Body of pancreas (tissue), 4 donors: ENCODE measurements at regions not wholly inside any gene's neighbourhood (a gene's known extent, or its start where the extent isn't known, plus 50 kb on each side); places are given as distances from the start of the nearest gene placed in this dataset.

Source experiments
- ATAC-seq: fragments of 150-250 bp; one replicate; pipeline ENCODE4 v1.9.1; 2016
- DNase-seq, 4 donors: peaks; one replicate each; pipeline ENCODE4 v3.0.0-alpha.2; 2019
- H3K27ac ChIP-seq, 4 donors: fragments of 200-600 bp; sonication (generic); 1 replicate in 3 of 4; 2 replicates in 1 of 4; pipeline versions ENCODE4 v1.5.1 to v1.6.1; 2016 to 2019; ENCODE audit warnings: mild to moderate bottlenecking in 1 of 4, mixed read lengths in 1 of 4, moderate library complexity in 1 of 4
- H3K27me3 ChIP-seq, 2 donors: fragments of 200-600 bp; sonication (generic); one replicate each; pipeline ENCODE4 v1.6.0; 2016; ENCODE audit warnings: mild to moderate bottlenecking in 1 of 2
- H3K36me3 ChIP-seq, 2 donors: fragments of 200-600 bp; sonication (generic); replicated peaks in 1 of 2; 2 replicates each; pipeline ENCODE4 v1.5.1; 2016; ENCODE audit warnings: low read depth in 2 of 2; ENCODE audit not compliant: insufficient read depth in 1 of 2
- H3K4me1 ChIP-seq: fragments of 200-600 bp; sonication (generic); one replicate; pipeline ENCODE4 v1.6.0; 2016
- H3K4me3 ChIP-seq, 2 donors: fragments of 200-600 bp; sonication (generic); 1 replicate in 1 of 2; 2 replicates in 1 of 2; pipeline ENCODE4 v1.5.1; 2016 to 2019
- H3K9me3 ChIP-seq, 3 donors: fragments of 200-600 bp; sonication (generic); 1 replicate in 2 of 3; 2 replicates in 1 of 3; pipeline ENCODE4 v1.5.1; 2016
- POLR2A ChIP-seq, 3 donors: fragments of 450-650 bp; IDR thresholded peaks; one replicate each; pipeline ENCODE4 v1.6.1; 2016; ENCODE audit warnings: antibody characterized with exemption in 3 of 3, mild to moderate bottlenecking in 2 of 3
- WGBS, 2 donors: methylation state at CpG; one replicate each; pipeline ENCODE4 v1.1.5; 2017; 5-methylcytosine and 5-hydroxymethylcytosine counted together
- intact Hi-C: fragments of 100-400 bp; cut with DNase I; formaldehyde crosslinking; loops from one replicate; pipeline ENCODE4 v1.15.1; 2023
- TF ChIP-seq, protein P1 (sequence below), 7 experiments: fragments of 450-650 bp in 4 of 7; fragments of 200-600 bp in 3 of 7; sonication (generic) in 3 of 7; IDR thresholded peaks; one replicate each; pipeline ENCODE4 v1.5.1; 2016 to 2019; ENCODE audit warnings: antibody characterized with exemption in 7 of 7

GRCh38 chr9:82552784-82553183 lies 510.2 kb downstream of the RASEF start:
- ATAC-seq, result peak; percentile 63

DNA sequence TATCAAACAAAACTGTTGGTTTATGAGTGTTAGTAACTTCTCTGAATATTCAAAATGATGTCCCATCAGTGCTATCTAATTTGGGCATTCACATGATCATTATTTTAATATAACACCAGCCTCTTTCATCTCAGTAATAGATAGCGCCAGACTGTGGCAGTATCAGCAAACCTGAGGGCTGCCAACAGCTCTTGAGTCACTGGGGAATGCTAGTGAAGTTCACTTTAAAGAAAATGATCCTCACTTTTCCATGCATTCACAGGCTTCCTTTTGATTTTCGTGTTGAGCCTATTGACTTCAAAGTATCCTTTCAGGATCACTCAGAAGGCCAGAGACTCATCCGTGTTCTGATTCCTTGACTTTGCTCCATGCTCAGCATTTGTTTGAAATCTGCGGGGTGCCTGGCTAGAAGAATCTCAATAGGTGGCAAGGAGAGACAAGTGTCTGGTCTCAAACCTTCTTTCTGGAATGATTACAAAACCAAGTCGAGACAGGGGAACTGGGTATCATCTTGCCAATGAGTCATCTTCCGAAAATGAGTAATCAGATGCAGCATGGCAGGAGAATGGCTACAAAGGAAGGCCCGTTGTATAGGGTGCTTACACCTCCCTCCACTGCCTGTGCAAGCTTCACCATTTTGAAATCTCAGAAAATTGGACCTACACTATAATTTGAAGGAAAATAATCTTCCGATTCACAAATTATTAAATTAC lies 509.1 kb downstream of the RASEF start:
- intact Hi-C loops, result no loop called here
- DNase-seq (peak in 2 of 4 donors; percentile 25 to 26), ATAC-seq (no peak)
- TF ChIP-seq, protein P1, sequence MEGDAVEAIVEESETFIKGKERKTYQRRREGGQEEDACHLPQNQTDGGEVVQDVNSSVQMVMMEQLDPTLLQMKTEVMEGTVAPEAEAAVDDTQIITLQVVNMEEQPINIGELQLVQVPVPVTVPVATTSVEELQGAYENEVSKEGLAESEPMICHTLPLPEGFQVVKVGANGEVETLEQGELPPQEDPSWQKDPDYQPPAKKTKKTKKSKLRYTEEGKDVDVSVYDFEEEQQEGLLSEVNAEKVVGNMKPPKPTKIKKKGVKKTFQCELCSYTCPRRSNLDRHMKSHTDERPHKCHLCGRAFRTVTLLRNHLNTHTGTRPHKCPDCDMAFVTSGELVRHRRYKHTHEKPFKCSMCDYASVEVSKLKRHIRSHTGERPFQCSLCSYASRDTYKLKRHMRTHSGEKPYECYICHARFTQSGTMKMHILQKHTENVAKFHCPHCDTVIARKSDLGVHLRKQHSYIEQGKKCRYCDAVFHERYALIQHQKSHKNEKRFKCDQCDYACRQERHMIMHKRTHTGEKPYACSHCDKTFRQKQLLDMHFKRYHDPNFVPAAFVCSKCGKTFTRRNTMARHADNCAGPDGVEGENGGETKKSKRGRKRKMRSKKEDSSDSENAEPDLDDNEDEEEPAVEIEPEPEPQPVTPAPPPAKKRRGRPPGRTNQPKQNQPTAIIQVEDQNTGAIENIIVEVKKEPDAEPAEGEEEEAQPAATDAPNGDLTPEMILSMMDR (IDR thresholded peaks at IDR 0.05), result peak in 2 of 7 experiments; percentile 2 to 5
- TF ChIP-seq POLR2A (IDR thresholded peaks at IDR 0.05), result no peak
- WGBS, 2 donors, result 80 to 89% methylated on average over 8 of the region's 8 CpGs
- no peaks in the 10 kb centered on the region for H3K9me3 ChIP-seq
- no peak overlapping the region for H3K27ac ChIP-seq
- H3K36me3 ChIP-seq, result no peaks in the 10 kb centered on the region
- peaks cover 49% of the 10 kb centered on the region for H3K4me1 ChIP-seq
- no peak overlapping the region for H3K4me3 ChIP-seq
- no peaks in the 10 kb centered on the region for H3K27me3 ChIP-seq

More at GRCh38 chr9:82552784-82553183, 510.2 kb downstream of the RASEF start:
- H3K4me3 ChIP-seq, result no peak overlapping the region
- TF ChIP-seq, protein P1 (IDR thresholded peaks at IDR 0.05), result no peak
- no peak for TF ChIP-seq POLR2A (IDR thresholded peaks at IDR 0.05)
- DNase-seq, result peak in 1 of 4 donors; percentile 16
- intact Hi-C loops, result no loop called here
- no peaks in the 10 kb centered on the region for H3K9me3 ChIP-seq
- peaks cover 43% of the 10 kb centered on the region for H3K4me1 ChIP-seq
- no peaks in the 10 kb centered on the region for H3K27me3 ChIP-seq
- WGBS, 2 donors, result 29 to 36% methylated on average over 2 of the region's 2 CpGs
- no peaks in the 10 kb centered on the region for H3K36me3 ChIP-seq
- H3K27ac ChIP-seq, result peak overlapping the region in 1 of 4 donors; percentile 47

GRCh38 chr9:82554381-82554780 lies 508.6 kb downstream of the RASEF start:
- TF ChIP-seq POLR2A (IDR thresholded peaks at IDR 0.05), result no peak
- TF ChIP-seq, protein P1 (IDR thresholded peaks at IDR 0.05), result no peak
- DNase-seq, result no peak
- Histone ChIP-seq H3K4me3 (no peak overlapping the region), H3K27ac (no peak overlapping the region), H3K4me1 (peaks cover 55% of the 10 kb centered on the region), H3K27me3 (no peaks in the 10 kb centered on the region), H3K9me3 (no peaks in the 10 kb centered on the region), H3K36me3 (no peaks in the 10 kb centered on the region)
- intact Hi-C loops, result no loop called here
- ATAC-seq, result no peak
- 89 to 93% methylated on average over 3 of the region's 3 CpGs for WGBS, 2 donors

GRCh38 chr9:82555031-82555430 lies 507.9 kb downstream of the RASEF start:
- ATAC-seq, result no peak
- Histone ChIP-seq H3K4me3 (no peak overlapping the region), H3K27ac (peak overlapping the region in 3 of 4 donors; percentile 11 to 49 (median 17)), H3K4me1 (peaks cover 61% of the 10 kb centered on the region), H3K27me3 (no peaks in the 10 kb centered on the region), H3K36me3 (no peaks in the 10 kb centered on the region), H3K9me3 (no peaks in the 10 kb centered on the region)
- 48 to 79% methylated on average over 1 of the region's 1 CpG for WGBS, 2 donors
- intact Hi-C loops, result no loop called here
- TF ChIP-seq, protein P1 (IDR thresholded peaks at IDR 0.05), result no peak
- TF ChIP-seq POLR2A (IDR thresholded peaks at IDR 0.05), result no peak
- DNase-seq, result no peak
